ENCODE measurements at regions not wholly inside any gene's neighbourhood (a gene's known extent, or its start where the extent isn't known, plus 50 kb on each side); places are given as distances from the start of the nearest gene placed in this dataset.

DNA sequence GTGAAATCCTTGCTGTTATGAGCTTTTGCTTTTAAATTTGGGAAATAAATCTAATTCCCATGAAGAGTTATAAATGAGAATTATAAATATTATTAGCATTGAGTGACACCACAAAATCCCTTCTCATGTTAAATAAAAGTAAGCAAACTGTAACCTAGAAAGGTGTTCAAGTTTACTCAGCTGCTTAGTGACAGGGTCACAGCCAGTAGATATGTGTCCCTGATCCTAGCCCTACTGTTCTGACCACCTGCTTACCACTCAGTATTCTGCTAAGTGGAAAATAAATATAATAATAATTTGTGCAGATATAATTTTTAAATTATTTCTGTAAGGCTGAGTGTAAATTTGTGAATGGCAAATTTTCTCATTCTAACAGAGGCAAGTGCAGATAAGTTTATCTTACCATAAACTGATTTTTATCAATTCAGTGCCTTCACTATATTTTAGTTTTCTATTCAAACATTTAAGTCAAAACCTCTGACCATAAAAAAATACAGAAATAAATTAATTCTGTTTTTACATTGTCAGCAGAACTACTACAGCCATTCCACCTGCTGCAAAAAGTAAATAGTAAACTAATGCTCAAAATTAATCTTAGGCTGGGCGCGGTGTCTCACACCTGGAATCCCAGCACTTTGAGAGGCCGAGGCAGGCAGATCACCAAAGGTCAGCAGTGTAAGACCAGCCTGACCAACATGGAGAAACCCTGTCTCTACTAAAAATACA, 118.2 kb downstream of the TENT5A start:
- peaks cover 0 to 4% (median 0%) of the 10 kb centered on the region in 4 donors for H3K9me3 ChIP-seq
- WGBS (ENCODE audit: insufficient coverage, low coverage, low lambda C conversion rate, missing lambda C conversion rate): 88% methylated on average over 3 of the region's 3 CpGs
- no peak for TF ChIP-seq POLR2A (IDR thresholded peaks at IDR 0.05)
- TF ChIP-seq, protein P1, sequence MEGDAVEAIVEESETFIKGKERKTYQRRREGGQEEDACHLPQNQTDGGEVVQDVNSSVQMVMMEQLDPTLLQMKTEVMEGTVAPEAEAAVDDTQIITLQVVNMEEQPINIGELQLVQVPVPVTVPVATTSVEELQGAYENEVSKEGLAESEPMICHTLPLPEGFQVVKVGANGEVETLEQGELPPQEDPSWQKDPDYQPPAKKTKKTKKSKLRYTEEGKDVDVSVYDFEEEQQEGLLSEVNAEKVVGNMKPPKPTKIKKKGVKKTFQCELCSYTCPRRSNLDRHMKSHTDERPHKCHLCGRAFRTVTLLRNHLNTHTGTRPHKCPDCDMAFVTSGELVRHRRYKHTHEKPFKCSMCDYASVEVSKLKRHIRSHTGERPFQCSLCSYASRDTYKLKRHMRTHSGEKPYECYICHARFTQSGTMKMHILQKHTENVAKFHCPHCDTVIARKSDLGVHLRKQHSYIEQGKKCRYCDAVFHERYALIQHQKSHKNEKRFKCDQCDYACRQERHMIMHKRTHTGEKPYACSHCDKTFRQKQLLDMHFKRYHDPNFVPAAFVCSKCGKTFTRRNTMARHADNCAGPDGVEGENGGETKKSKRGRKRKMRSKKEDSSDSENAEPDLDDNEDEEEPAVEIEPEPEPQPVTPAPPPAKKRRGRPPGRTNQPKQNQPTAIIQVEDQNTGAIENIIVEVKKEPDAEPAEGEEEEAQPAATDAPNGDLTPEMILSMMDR (IDR thresholded peaks at IDR 0.05): no peak
- intact Hi-C loops (cut with DNase I): no loop called here
- DNase-seq (no peak), ATAC-seq (no peak)
- H3K36me3 ChIP-seq: no peaks in the 10 kb centered on the region
- no peaks in the 10 kb centered on the region for H3K27me3 ChIP-seq
- no peaks in the 10 kb centered on the region for H3K4me1 ChIP-seq
- no peak overlapping the region for H3K4me3 ChIP-seq
- H3K27ac ChIP-seq: no peak overlapping the region

DNA sequence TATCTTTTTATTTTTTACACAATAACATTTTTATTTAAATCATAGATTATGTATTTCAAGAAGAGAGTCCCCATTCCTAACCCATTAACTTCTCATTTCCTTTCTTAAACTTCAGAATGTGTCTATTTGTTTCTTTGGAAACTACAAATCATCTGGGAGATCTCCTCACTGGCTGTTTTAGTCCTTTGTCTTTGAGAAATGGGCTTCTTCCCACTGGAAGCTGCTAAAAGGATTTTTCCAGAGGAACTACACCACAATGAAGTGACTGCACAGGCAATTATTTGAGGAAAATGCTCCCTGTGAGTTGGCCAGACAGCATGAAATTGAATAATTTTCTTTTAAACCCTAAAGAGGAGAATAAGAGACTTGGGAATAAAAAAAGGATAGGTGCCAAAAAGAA, 119.1 kb downstream of the TENT5A start:
- no peak overlapping the region for H3K27ac ChIP-seq
- intact Hi-C loops (cut with DNase I): no loop called here
- H3K4me1 ChIP-seq: no peaks in the 10 kb centered on the region
- ATAC-seq: no peak
- H3K27me3 ChIP-seq: no peaks in the 10 kb centered on the region
- H3K9me3 ChIP-seq: peaks cover 0 to 4% (median 0%) of the 10 kb centered on the region in 4 donors
- no peaks in the 10 kb centered on the region for H3K36me3 ChIP-seq
- no peak for TF ChIP-seq POLR2A (IDR thresholded peaks at IDR 0.05)
- TF ChIP-seq, protein P1 (IDR thresholded peaks at IDR 0.05): no peak
- H3K4me3 ChIP-seq: no peak overlapping the region
- no peak for DNase-seq

DNA sequence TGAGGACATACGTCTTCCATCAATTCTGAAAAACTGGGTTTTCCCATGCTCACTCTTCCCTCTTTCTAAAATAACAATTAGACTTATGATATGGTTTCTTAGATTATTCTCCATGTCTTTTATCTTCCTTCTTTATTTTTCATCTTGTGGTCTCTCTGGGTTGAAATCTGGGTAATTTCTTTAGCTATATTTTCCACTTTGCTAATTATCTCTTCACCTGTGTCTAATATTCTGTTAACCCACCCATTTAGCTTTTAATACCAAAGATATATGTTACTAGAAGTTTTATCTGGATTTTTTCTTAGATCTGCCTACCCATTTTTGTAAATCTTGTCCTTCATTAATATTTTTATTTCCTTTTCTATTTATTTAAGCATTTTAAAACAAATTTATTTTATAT, 121.8 kb downstream of the TENT5A start:
- WGBS (ENCODE audit: insufficient coverage, low coverage, low lambda C conversion rate, missing lambda C conversion rate): 69% methylated on average over 1 of the region's 1 CpG
- H3K4me1 ChIP-seq: no peaks in the 10 kb centered on the region
- H3K36me3 ChIP-seq: no peaks in the 10 kb centered on the region
- TF ChIP-seq, protein P1 (IDR thresholded peaks at IDR 0.05): no peak
- TF ChIP-seq POLR2A (IDR thresholded peaks at IDR 0.05): no peak
- no peak overlapping the region for H3K4me3 ChIP-seq
- DNase-seq (no peak), ATAC-seq (no peak)
- intact Hi-C loops (cut with DNase I): no loop called here
- no peaks in the 10 kb centered on the region for H3K27me3 ChIP-seq
- no peak overlapping the region for H3K27ac ChIP-seq
- H3K9me3 ChIP-seq: peaks cover 0 to 4% (median 0%) of the 10 kb centered on the region in 4 donors

DNA sequence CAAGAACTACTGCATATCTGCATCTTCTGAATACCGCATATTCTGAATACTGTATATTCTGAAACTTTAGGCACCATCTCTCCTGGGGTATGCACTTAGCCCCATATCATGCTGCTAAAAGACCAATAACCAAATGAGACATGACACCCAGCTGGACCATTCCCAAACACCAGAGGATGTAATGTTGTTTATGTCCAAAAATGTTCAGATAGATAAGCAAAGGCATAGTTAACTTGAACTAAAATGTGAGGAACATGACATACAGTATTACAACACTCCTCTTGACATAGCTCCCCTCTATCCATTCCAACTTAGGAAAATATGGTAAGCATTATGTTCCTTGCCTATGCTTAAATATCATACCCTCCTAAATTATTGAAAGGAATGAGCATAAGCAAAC, 127.3 kb downstream of the TENT5A start:
- DNase-seq (no peak), ATAC-seq (no peak)
- Histone ChIP-seq H3K27ac (no peak overlapping the region), H3K27me3 (no peaks in the 10 kb centered on the region), H3K9me3 (no peaks in the 10 kb centered on the region), H3K4me1 (no peaks in the 10 kb centered on the region), H3K4me3 (no peak overlapping the region), H3K36me3 (no peaks in the 10 kb centered on the region)
- WGBS (ENCODE audit: insufficient coverage, low coverage, low lambda C conversion rate, missing lambda C conversion rate): 90% methylated on average over 1 of the region's 1 CpG
- intact Hi-C loops (cut with DNase I): no loop called here
- TF ChIP-seq, protein P1 (IDR thresholded peaks at IDR 0.05): no peak
- TF ChIP-seq POLR2A (IDR thresholded peaks at IDR 0.05): no peak

DNA sequence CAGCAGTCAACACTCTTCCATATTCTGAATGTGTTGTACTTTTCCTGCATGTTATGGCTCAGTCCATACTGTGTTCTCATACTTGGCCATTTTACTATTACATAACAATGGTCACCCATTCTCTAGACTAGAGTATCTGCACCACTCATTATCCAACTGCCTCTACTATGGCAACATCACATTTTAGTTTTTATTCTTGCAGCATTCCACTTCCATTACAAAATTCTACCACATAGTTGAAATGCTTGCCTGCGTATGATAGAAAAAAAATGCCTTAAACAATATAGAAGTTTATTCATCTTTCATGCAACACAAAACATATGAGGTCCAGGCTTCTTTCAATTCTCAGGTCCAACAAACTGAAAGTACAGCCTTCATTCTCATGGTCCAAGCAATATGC, 128.0 kb downstream of the TENT5A start:
- TF ChIP-seq, protein P1 (IDR thresholded peaks at IDR 0.05): no peak
- no peak for TF ChIP-seq POLR2A (IDR thresholded peaks at IDR 0.05)
- no peaks in the 10 kb centered on the region for H3K9me3 ChIP-seq
- H3K27me3 ChIP-seq: no peaks in the 10 kb centered on the region
- H3K4me3 ChIP-seq: no peak overlapping the region
- no peak overlapping the region for H3K27ac ChIP-seq
- DNase-seq (no peak), ATAC-seq (no peak)
- intact Hi-C loops (cut with DNase I): no loop called here
- H3K36me3 ChIP-seq: no peaks in the 10 kb centered on the region
- 88% methylated on average over 1 of the region's 1 CpG for WGBS (ENCODE audit: insufficient coverage, low coverage, low lambda C conversion rate, missing lambda C conversion rate)
- H3K4me1 ChIP-seq: no peaks in the 10 kb centered on the region
